Stomach (tissue), 8 donors: ENCODE measurements at regions not wholly inside any gene's neighbourhood (a gene's known extent, or its start where the extent isn't known, plus 50 kb on each side); places are given as distances from the start of the nearest gene placed in this dataset.

Experiments
- DNase-seq, 2 donors: peaks; one replicate each; pipeline versions ENCODE4 v3.0.0 to v3.0.0-alpha.2; 2013 to 2019
- H3K27ac ChIP-seq, 5 donors: fragments of 200-600 bp in 4 of 5; sonication (generic) in 4 of 5; one replicate each; pipeline ENCODE4 v1.5.1; 2013 to 2019; ENCODE audit warnings: mild to moderate bottlenecking in 1 of 5, moderate library complexity in 1 of 5
- H3K27me3 ChIP-seq, 3 donors: fragments of 200-600 bp; sonication (generic); one replicate each; pipeline ENCODE4 v1.5.1; 2017 to 2019; ENCODE audit warnings: mixed run types in 1 of 3
- H3K36me3 ChIP-seq, 4 donors: fragments of 200-600 bp; sonication (generic); 1 replicate in 3 of 4; 2 replicates in 1 of 4; pipeline ENCODE4 v1.5.1; 2016 to 2019
- H3K4me1 ChIP-seq, 4 donors: fragments of 200-600 bp; sonication (generic); one replicate each; pipeline ENCODE4 v1.5.1; 2016 to 2019
- H3K4me3 ChIP-seq, 4 donors: fragments of 200-600 bp; sonication (generic) in 3 of 4; one replicate each; pipeline ENCODE4 v1.5.1; 2016 to 2019; ENCODE audit warnings: mild to moderate bottlenecking in 1 of 4
- H3K9me3 ChIP-seq, 4 donors: fragments of 200-600 bp; sonication (generic); one replicate each; pipeline ENCODE4 v1.5.1; 2016 to 2019
- CTCF ChIP-seq, 7 experiments: fragments of 450-650 bp in 4 of 7; fragments of 200-600 bp in 3 of 7; sonication (generic) in 3 of 7; IDR thresholded peaks; one replicate each; pipeline ENCODE4 v1.5.1; 2016 to 2019; ENCODE audit warnings: antibody characterized with exemption in 7 of 7, control low read depth in 2 of 7, mild to moderate bottlenecking in 1 of 7
- EP300 ChIP-seq: sonication (generic); formaldehyde crosslinking; IDR thresholded peaks from one replicate; pipeline ENCODE4 v1.6.1; 2017; ENCODE audit warnings: antibody characterized with exemption
- POLR2A ChIP-seq, 4 donors: fragments of 450-650 bp; IDR thresholded peaks; one replicate each; pipeline ENCODE4 v1.6.1; 2016; ENCODE audit warnings: antibody characterized with exemption in 4 of 4, control low read depth in 2 of 4, mild to moderate bottlenecking in 1 of 4, moderate library complexity in 1 of 4
- POLR2AphosphoS5 ChIP-seq, 3 donors: sonication (generic); formaldehyde crosslinking; IDR thresholded peaks; one replicate each; pipeline ENCODE4 v1.6.1; 2016; ENCODE audit warnings: antibody characterized with exemption in 3 of 3
- WGBS, 5 donors: extraction: QIAGEN DNeasy Blood & Tissue Kit in 3 of 5; methylation state at CpG; one replicate each; pipeline versions ENCODE4 v1.1.5 to v1.1.7; 2013 to 2018; 5-methylcytosine and 5-hydroxymethylcytosine counted together
- intact Hi-C: fragments of 100-400 bp; cut with DNase I; formaldehyde crosslinking; loops from one replicate; pipeline ENCODE4 v1.15.1; 2023; ENCODE audit warnings: low total_unique reads
- donor health status: healthy with polysubstance abuse.
- donor health status: Bipolar disorder and iron deficiency.
- donor health status: healthy.

DNA sequence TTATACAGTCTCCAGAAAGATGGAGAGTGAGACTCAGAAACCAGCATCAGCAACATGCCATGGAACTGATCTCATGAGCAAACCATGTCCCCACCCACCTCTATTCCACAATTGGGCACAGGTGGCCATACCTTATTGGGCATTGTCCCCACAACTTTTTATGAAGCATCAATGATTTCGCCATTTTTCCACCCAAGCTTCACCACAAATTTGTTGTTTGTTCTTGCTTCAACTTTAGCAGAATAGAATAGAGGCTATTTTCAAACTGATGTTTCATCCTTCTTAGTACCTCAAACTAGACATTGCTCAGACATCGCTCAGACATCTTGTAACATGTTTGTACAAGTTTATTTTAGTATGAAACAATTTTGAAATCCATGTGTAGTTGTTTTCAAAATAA, 112.5 kb upstream of the TMTC2 start:
- intact Hi-C loops, result no loop called here
- no peaks in the 10 kb centered on the region for H3K9me3 ChIP-seq

DNA sequence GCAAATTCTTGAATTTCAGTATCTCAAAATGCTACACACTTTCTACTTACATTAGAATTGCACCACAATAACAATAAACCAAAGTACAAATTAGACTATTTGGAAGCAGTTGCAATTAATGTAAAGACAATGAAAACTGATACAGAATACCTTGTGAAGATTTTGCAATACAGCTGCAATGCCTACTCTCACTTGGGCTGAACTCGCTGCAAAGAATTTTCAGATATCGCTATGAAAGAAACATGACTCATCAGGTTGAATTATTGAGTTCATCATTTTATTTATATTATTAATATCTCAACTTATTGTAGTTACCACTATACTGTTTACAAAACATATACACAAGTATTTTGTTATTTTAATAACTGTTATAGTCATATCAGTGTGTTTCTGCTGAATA, 108.0 kb upstream of the TMTC2 start:
- DNase-seq, result no peak
- Histone ChIP-seq H3K27ac (no peak overlapping the region), H3K36me3 (no peaks in the 10 kb centered on the region), H3K27me3 (no peaks in the 10 kb centered on the region), H3K4me1 (no peaks in the 10 kb centered on the region), H3K9me3 (no peaks in the 10 kb centered on the region), H3K4me3 (no peak overlapping the region)
- intact Hi-C loops, result no loop called here
- no peak for TF ChIP-seq EP300
- TF ChIP-seq POLR2A (IDR thresholded peaks at IDR 0.05), result no peak
- TF ChIP-seq CTCF (IDR thresholded peaks at IDR 0.05), result no peak
- 94 to 99% (median 95%) methylated on average over 2 of the region's 2 CpGs for WGBS, 5 donors

More for the DNA sequence above, 112.5 kb upstream of the TMTC2 start:
- whole genome bisulfite sequencing, 5 donors, result 58 to 92% (median 67%) methylated on average over 2 of the region's 2 CpGs
- H3K4me1 ChIP-seq, result no peaks in the 10 kb centered on the region
- H3K36me3 ChIP-seq, result no peaks in the 10 kb centered on the region
- H3K27ac ChIP-seq, result no peak overlapping the region
- H3K4me3 ChIP-seq, result no peak overlapping the region
- TF ChIP-seq EP300, result no peak
- TF ChIP-seq CTCF (IDR thresholded peaks at IDR 0.05), result no peak
- no peaks in the 10 kb centered on the region for H3K27me3 ChIP-seq
- no peak for DNase-seq

GRCh38 chr12:82583756-82584155, 103.0 kb upstream of the TMTC2 start:
- Histone ChIP-seq H3K4me1 (no peaks in the 10 kb centered on the region), H3K4me3 (no peak overlapping the region), H3K36me3 (no peaks in the 10 kb centered on the region), H3K27me3 (no peaks in the 10 kb centered on the region), H3K9me3 (peaks cover 0 to 26% (median 17%) of the 10 kb centered on the region in 4 donors), H3K27ac (no peak overlapping the region)
- TF ChIP-seq EP300 (no peak), CTCF (IDR thresholded peaks at IDR 0.05) (no peak), POLR2A (IDR thresholded peaks at IDR 0.05) (no peak), POLR2AphosphoS5 (IDR thresholded peaks at IDR 0.05) (no peak)
- intact Hi-C loops, result no loop called here
- no peak for DNase-seq
- 53 to 80% (median 60%) methylated on average over 1 of the region's 1 CpG for WGBS, 5 donors

- TF ChIP-seq POLR2AphosphoS5 (IDR thresholded peaks at IDR 0.05) (no peak), POLR2A (IDR thresholded peaks at IDR 0.05) (no peak), EP300 (no peak), CTCF (IDR thresholded peaks at IDR 0.05) (no peak)
- H3K9me3 ChIP-seq, result peaks cover 0 to 16% (median 8%) of the 10 kb centered on the region in 4 donors
- WGBS, 5 donors, result 61 to 69% (median 64%) methylated on average over 3 of the region's 3 CpGs
Observed at GRCh38 chr12:82593143-82593542, 93.6 kb upstream of the TMTC2 start.

More at GRCh38 chr12:82593143-82593542, 93.6 kb upstream of the TMTC2 start:
- no peak overlapping the region for H3K27ac ChIP-seq
- intact Hi-C loops, result no loop called here
- H3K27me3 ChIP-seq, result no peaks in the 10 kb centered on the region
- no peak for DNase-seq
- H3K36me3 ChIP-seq, result no peaks in the 10 kb centered on the region
- no peaks in the 10 kb centered on the region for H3K4me1 ChIP-seq
- no peak overlapping the region for H3K4me3 ChIP-seq
